ENCODE measurements at regions not wholly inside any gene's neighbourhood (a gene's known extent, or its start where the extent isn't known, plus 50 kb on each side); places are given as distances from the start of the nearest gene placed in this dataset.
"Not testable (repeated sequence)": the region's sequence is repeated elsewhere in the genome, so short reads cannot be mapped to it uniquely, and the experiment has no call there.

- DNase-seq (ENCODE audit: low spot score in 2 of 2) = no peak
- H3K36me3 Mint-ChIP-seq = no peaks in the 10 kb centered on the region
- ATAC-seq = no peak
- H3K4me1 Mint-ChIP-seq = no peaks in the 10 kb centered on the region
- peaks cover 12% of the 10 kb centered on the region for H3K9me3 Mint-ChIP-seq
- H3K27ac Mint-ChIP-seq = no peak overlapping the region
- no peak overlapping the region for H3K4me3 Mint-ChIP-seq
Observed at GRCh38 chr15:25582886-25583285, 144.1 kb upstream of the UBE3A start.

GRCh38 chr15:25579127-25579526 is 140.3 kb upstream of the UBE3A start:
- no peaks in the 10 kb centered on the region for H3K4me1 Mint-ChIP-seq
- H3K36me3 Mint-ChIP-seq = no peaks in the 10 kb centered on the region
- DNase-seq (ENCODE audit: low spot score in 2 of 2) = no peak
- H3K4me3 Mint-ChIP-seq = no peak overlapping the region
- no peak overlapping the region for H3K27ac Mint-ChIP-seq
- H3K9me3 Mint-ChIP-seq = peaks cover 11% of the 10 kb centered on the region
- no peak for ATAC-seq

GRCh38 chr15:25572191-25572590 is 133.4 kb upstream of the UBE3A start:
- Mint-ChIP-seq H3K36me3 (no peaks in the 10 kb centered on the region), H3K4me3 (no peak overlapping the region), H3K4me1 (no peaks in the 10 kb centered on the region), H3K27ac (no peak overlapping the region), H3K9me3 (peaks cover 15% of the 10 kb centered on the region)
- ATAC-seq = no peak
- no peak for DNase-seq (ENCODE audit: low spot score in 2 of 2)

GRCh38 chr15:25568751-25569150 is 129.9 kb upstream of the UBE3A start:
- Mint-ChIP-seq H3K36me3 (no peaks in the 10 kb centered on the region), H3K27ac (no peak overlapping the region), H3K4me3 (no peak overlapping the region), H3K4me1 (no peaks in the 10 kb centered on the region), H3K9me3 (peaks cover 10% of the 10 kb centered on the region)
- no peak for DNase-seq (ENCODE audit: low spot score in 2 of 2)
- no peak for ATAC-seq

GRCh38 chr15:25566545-25566944 is 127.7 kb upstream of the UBE3A start:
- H3K36me3 Mint-ChIP-seq; H3K4me1 Mint-ChIP-seq; H3K4me3 Mint-ChIP-seq; H3K27ac Mint-ChIP-seq; ATAC-seq; DNase-seq (ENCODE audit: low spot score in 2 of 2): not testable (repeated sequence)
- H3K9me3 Mint-ChIP-seq = peaks cover 16% of the 10 kb centered on the region

GRCh38 chr15:25565470-25566264 is 126.8 kb upstream of the UBE3A start:
- Mint-ChIP-seq H3K4me1 (no peaks in the 10 kb centered on the region), H3K27ac (no peak overlapping the region), H3K4me3 (no peak overlapping the region), H3K9me3 (peaks cover 13% of the 10 kb centered on the region), H3K36me3 (no peaks in the 10 kb centered on the region)
- DNase-seq (ENCODE audit: low spot score in 2 of 2) = no peak
- ATAC-seq = no peak

GRCh38 chr15:25563596-25563995 is 124.8 kb upstream of the UBE3A start:
- DNase-seq (ENCODE audit: low spot score in 2 of 2) = no peak
- peaks cover 20% of the 10 kb centered on the region for H3K9me3 Mint-ChIP-seq
- H3K4me3 Mint-ChIP-seq = no peak overlapping the region
- H3K36me3 Mint-ChIP-seq = no peaks in the 10 kb centered on the region
- ATAC-seq = no peak
- H3K4me1 Mint-ChIP-seq = no peaks in the 10 kb centered on the region
- H3K27ac Mint-ChIP-seq = no peak overlapping the region

GRCh38 chr15:25557926-25558325 is 119.1 kb upstream of the UBE3A start:
- Mint-ChIP-seq H3K36me3 (no peaks in the 10 kb centered on the region), H3K4me1 (no peaks in the 10 kb centered on the region), H3K4me3 (no peak overlapping the region), H3K27ac (no peak overlapping the region), H3K9me3 (peaks cover 22% of the 10 kb centered on the region)
- ATAC-seq (no peak), DNase-seq (ENCODE audit: low spot score in 2 of 2) (no peak)

- no peaks in the 10 kb centered on the region for H3K36me3 Mint-ChIP-seq
- H3K4me1 Mint-ChIP-seq = no peaks in the 10 kb centered on the region
- ATAC-seq (no peak), DNase-seq (ENCODE audit: low spot score in 2 of 2) (no peak)
- H3K27ac Mint-ChIP-seq = no peak overlapping the region
- peaks cover 19% of the 10 kb centered on the region for H3K9me3 Mint-ChIP-seq
- no peak overlapping the region for H3K4me3 Mint-ChIP-seq
Observed at GRCh38 chr15:25556136-25556535, 117.3 kb upstream of the UBE3A start.

- Mint-ChIP-seq H3K36me3 (no peaks in the 10 kb centered on the region), H3K27ac (no peak overlapping the region), H3K4me1 (no peaks in the 10 kb centered on the region), H3K9me3 (peaks cover 12% of the 10 kb centered on the region), H3K4me3 (no peak overlapping the region)
- no peak for DNase-seq (ENCODE audit: low spot score in 2 of 2)
- ATAC-seq = no peak
Observed at GRCh38 chr15:25554640-25555039, 115.8 kb upstream of the UBE3A start.

GRCh38 chr15:25548600-25548999 is 109.8 kb upstream of the UBE3A start:
- Mint-ChIP-seq H3K36me3 (no peaks in the 10 kb centered on the region), H3K27ac (no peak overlapping the region), H3K9me3 (peaks cover 12% of the 10 kb centered on the region), H3K4me3 (no peak overlapping the region), H3K4me1 (no peaks in the 10 kb centered on the region)
- DNase-seq (ENCODE audit: low spot score in 2 of 2) (no peak), ATAC-seq (no peak)

GRCh38 chr15:25545889-25546288 is 107.1 kb upstream of the UBE3A start:
- Mint-ChIP-seq H3K4me1 (no peaks in the 10 kb centered on the region), H3K9me3 (peaks cover 14% of the 10 kb centered on the region), H3K36me3 (no peaks in the 10 kb centered on the region), H3K27ac (no peak overlapping the region), H3K4me3 (no peak overlapping the region)
- DNase-seq (ENCODE audit: low spot score in 2 of 2) (no peak), ATAC-seq (no peak)

GRCh38 chr15:25545017-25545416 is 106.2 kb upstream of the UBE3A start:
- no peaks in the 10 kb centered on the region for H3K4me1 Mint-ChIP-seq
- H3K36me3 Mint-ChIP-seq = no peaks in the 10 kb centered on the region

GRCh38 chr15:25544076-25544475 is 105.3 kb upstream of the UBE3A start:
- H3K4me3 Mint-ChIP-seq = no peak overlapping the region
- peaks cover 13% of the 10 kb centered on the region for H3K9me3 Mint-ChIP-seq
- H3K27ac Mint-ChIP-seq = no peak overlapping the region
- no peaks in the 10 kb centered on the region for H3K4me1 Mint-ChIP-seq
- no peak for DNase-seq (ENCODE audit: low spot score in 2 of 2)
- no peaks in the 10 kb centered on the region for H3K36me3 Mint-ChIP-seq
- no peak for ATAC-seq

More at GRCh38 chr15:25545017-25545416, 106.2 kb upstream of the UBE3A start:
- Mint-ChIP-seq H3K9me3 (peaks cover 16% of the 10 kb centered on the region), H3K4me3 (no peak overlapping the region), H3K27ac (no peak overlapping the region)
- DNase-seq (ENCODE audit: low spot score in 2 of 2) (no peak), ATAC-seq (no peak)

GRCh38 chr15:25543196-25543595 is 104.4 kb upstream of the UBE3A start:
- Mint-ChIP-seq H3K9me3 (peaks cover 11% of the 10 kb centered on the region), H3K4me3 (no peak overlapping the region), H3K4me1 (no peaks in the 10 kb centered on the region), H3K27ac (no peak overlapping the region), H3K36me3 (no peaks in the 10 kb centered on the region)
- ATAC-seq = no peak
- DNase-seq (ENCODE audit: low spot score in 2 of 2) = no peak

GRCh38 chr15:25541228-25541627 is 102.4 kb upstream of the UBE3A start:
- no peak overlapping the region for H3K27ac Mint-ChIP-seq
- DNase-seq (ENCODE audit: low spot score in 2 of 2) = no peak

More at GRCh38 chr15:25541228-25541627, 102.4 kb upstream of the UBE3A start:
- no peaks in the 10 kb centered on the region for H3K4me1 Mint-ChIP-seq
- no peak for ATAC-seq
- no peaks in the 10 kb centered on the region for H3K36me3 Mint-ChIP-seq
- H3K9me3 Mint-ChIP-seq = peaks cover 17% of the 10 kb centered on the region
- H3K4me3 Mint-ChIP-seq = no peak overlapping the region

Data from stimulated activated effector memory CD8-positive, alpha-beta T cell treated with anti-CD3 and anti-CD28 coated beads, Interleukin-12 subunit alpha, Interleukin-12 subunit beta, amount 100 ng/mL, for 72 hours (primary cell).